Lower leg skin (tissue), 4 donors: ENCODE measurements at regions not wholly inside any gene's neighbourhood (a gene's known extent, or its start where the extent isn't known, plus 50 kb on each side); places are given as distances from the start of the nearest gene placed in this dataset.

Source experiments
- DNase-seq, 2 donors: peaks; one replicate each; pipeline ENCODE4 v3.0.0-alpha.2; 2019; ENCODE audit warnings: low spot score in 2 of 2
- H3K4me3 ChIP-seq: fragments of 200-600 bp; sonication (generic); 2 replicates; pipeline ENCODE4 v1.5.1; 2017; ENCODE audit warnings: mild to moderate bottlenecking, low read depth; ENCODE audit not compliant: poor library complexity, severe bottlenecking
- CTCF ChIP-seq, 3 donors: fragments of 450-650 bp; IDR thresholded peaks; one replicate each; pipeline ENCODE4 v1.5.1; 2016; ENCODE audit warnings: antibody characterized with exemption in 3 of 3, mild to moderate bottlenecking in 3 of 3, moderate library complexity in 2 of 3
- POLR2A ChIP-seq, 2 donors: fragments of 450-650 bp; IDR thresholded peaks; one replicate each; pipeline ENCODE4 v1.6.1; 2016 to 2017; ENCODE audit warnings: antibody characterized with exemption in 2 of 2, mild to moderate bottlenecking in 1 of 2, moderate library complexity in 1 of 2
- WGBS, 2 donors: methylation state at CpG; one replicate each; pipeline ENCODE4 v1.1.5; 2018; 5-methylcytosine and 5-hydroxymethylcytosine counted together
- intact Hi-C: fragments of 100-400 bp; cut with DNase I; formaldehyde crosslinking; loops from one replicate; pipeline ENCODE4 v1.15.0; 2023; ENCODE audit warnings: low total_unique reads

GRCh38 chr5:42886635-42887034, 74.9 kb upstream of the SELENOP start:
- WGBS, 2 donors = 59 to 80% methylated on average over 1 of the region's 1 CpG
- intact Hi-C loops = no loop called here

GRCh38 chr5:42884326-42884725, 72.6 kb upstream of the SELENOP start:
- WGBS, 2 donors = 87 to 91% methylated on average over 1 of the region's 1 CpG
- no peak for DNase-seq
- intact Hi-C loops = no loop called here
- TF ChIP-seq POLR2A (IDR thresholded peaks at IDR 0.05) = no peak
- TF ChIP-seq CTCF (IDR thresholded peaks at IDR 0.05) = no peak
- H3K4me3 ChIP-seq = no peak overlapping the region

More at GRCh38 chr5:42886635-42887034, 74.9 kb upstream of the SELENOP start:
- no peak overlapping the region for H3K4me3 ChIP-seq
- DNase-seq = no peak
- TF ChIP-seq POLR2A (IDR thresholded peaks at IDR 0.05) (no peak), CTCF (IDR thresholded peaks at IDR 0.05) (no peak)

- WGBS, 2 donors = 61 to 68% methylated on average over 5 of the region's 5 CpGs
- TF ChIP-seq POLR2A (IDR thresholded peaks at IDR 0.05) = no peak
- no peak for TF ChIP-seq CTCF (IDR thresholded peaks at IDR 0.05)
- no peak overlapping the region for H3K4me3 ChIP-seq
- intact Hi-C loops = no loop called here
- no peak for DNase-seq
These were observed 69.9 kb upstream of the SELENOP start for GRCh38 chr5:42881416-42882117.

GRCh38 chr5:42880496-42881150, 68.9 kb upstream of the SELENOP start:
- WGBS, 2 donors = 29 to 48% methylated on average over 1 of the region's 1 CpG
- no peak for DNase-seq
- H3K4me3 ChIP-seq = no peak overlapping the region
- TF ChIP-seq CTCF (IDR thresholded peaks at IDR 0.05) = no peak
- TF ChIP-seq POLR2A (IDR thresholded peaks at IDR 0.05) = no peak
- intact Hi-C loops = no loop called here

- intact Hi-C loops = no loop called here
- 74 to 87% methylated on average over 2 of the region's 2 CpGs for WGBS, 2 donors
- DNase-seq = no peak
- no peak overlapping the region for H3K4me3 ChIP-seq
- TF ChIP-seq POLR2A (IDR thresholded peaks at IDR 0.05) (no peak), CTCF (IDR thresholded peaks at IDR 0.05) (no peak)
These were observed 67.6 kb upstream of the SELENOP start for GRCh38 chr5:42879291-42879690.
